DOHH2 (cell line): ENCODE measurements at regions not wholly inside any gene's neighbourhood (a gene's known extent, or its start where the extent isn't known, plus 50 kb on each side); places are given as distances from the start of the nearest gene placed in this dataset.

Source experiments
- H3F3A ChIP-seq: fragments of 200-600 bp; sonication (generic), shearing (Covaris generic); 2 replicates; pipeline ENCODE4 v1.6.0; 2016; ENCODE audit warnings: antibody characterized with exemption, mild to moderate bottlenecking; ENCODE audit not compliant: control insufficient read depth, insufficient read depth
- H3K27ac ChIP-seq: fragments of 200-600 bp; sonication (generic); 2 replicates; pipeline ENCODE4 v1.5.1; 2014; ENCODE audit warnings: low read depth, mild to moderate bottlenecking, low read length, moderate library complexity
- H3K27me3 ChIP-seq: fragments of 200-600 bp; sonication (generic); 2 replicates; pipeline ENCODE4 v1.6.1; 2014; ENCODE audit warnings: mild to moderate bottlenecking, low read length, mixed read lengths; ENCODE audit not compliant: control insufficient read depth
- H3K36me3 ChIP-seq: fragments of 200-600 bp; sonication (generic); 2 replicates; pipeline ENCODE4 v1.6.1; 2014; ENCODE audit warnings: mild to moderate bottlenecking, low read length, moderate library complexity, mixed read lengths; ENCODE audit not compliant: control insufficient read depth
- H3K4me1 ChIP-seq: fragments of 200-600 bp; sonication (generic); 2 replicates; pipeline ENCODE4 v1.6.1; 2014; ENCODE audit warnings: mild to moderate bottlenecking, low read length, mixed read lengths; ENCODE audit not compliant: control insufficient read depth
- H3K4me2 ChIP-seq: fragments of 200-600 bp; sonication (generic); 2 replicates; pipeline ENCODE4 v1.6.0; 2014; ENCODE audit warnings: mild to moderate bottlenecking, low read length, moderate library complexity
- H3K4me3 ChIP-seq: fragments of 200-600 bp; sonication (generic); 2 replicates; pipeline ENCODE4 v1.5.1; 2014; ENCODE audit warnings: mild to moderate bottlenecking, low read length, mixed read lengths
- H3K79me2 ChIP-seq: fragments of 200-600 bp; sonication (generic); 2 replicates; pipeline ENCODE4 v1.6.1; 2014; ENCODE audit warnings: mild to moderate bottlenecking, low read length, mixed read lengths; ENCODE audit not compliant: control insufficient read depth
- H3K9me2 ChIP-seq: fragments of 200-600 bp; sonication (generic); replicated peaks from 2 replicates; pipeline ENCODE4 v1.6.1; 2014; ENCODE audit warnings: mild to moderate bottlenecking, low read length, mixed read lengths; ENCODE audit not compliant: control insufficient read depth
- H3K9me3 ChIP-seq: fragments of 200-600 bp; sonication (generic); 2 replicates; pipeline ENCODE4 v1.6.1; 2014; ENCODE audit warnings: antibody characterized with exemption, low read length, mixed read lengths; ENCODE audit not compliant: control insufficient read depth, insufficient read depth
- H4K20me1 ChIP-seq: fragments of 200-600 bp; sonication (generic); 2 replicates; pipeline ENCODE4 v1.6.0; 2014; ENCODE audit warnings: low read depth, mild to moderate bottlenecking, antibody characterized with exemption, low read length, moderate library complexity; ENCODE audit not compliant: control insufficient read depth, insufficient read depth
- CTCF ChIP-seq: fragments of 200-600 bp; sonication (generic); IDR thresholded peaks from one replicate; pipeline ENCODE4 v1.5.1; 2014; ENCODE audit warnings: antibody characterized with exemption, mild to moderate bottlenecking, low read depth, low read length; ENCODE audit not compliant: poor library complexity, severe bottlenecking
- EZH2phosphoT487 ChIP-seq: fragments of 200-600 bp; sonication (generic); IDR thresholded peaks from 2 replicates; pipeline ENCODE4 v1.6.1; 2017; ENCODE audit warnings: borderline replicate concordance, mild to moderate bottlenecking, antibody characterized with exemption, low read length, moderate library complexity, mixed read lengths

- TF ChIP-seq EZH2phosphoT487, result no peak
- no peak for TF ChIP-seq CTCF
- no peaks in the 10 kb centered on the region for H3K9me3 ChIP-seq
- no peak overlapping the region for H3K27ac ChIP-seq
- no peak overlapping the region for H3K4me3 ChIP-seq
- no peaks in the 10 kb centered on the region for H3F3A ChIP-seq
- no peaks in the 10 kb centered on the region for H4K20me1 ChIP-seq
- H3K36me3 ChIP-seq, result no peaks in the 10 kb centered on the region
- H3K27me3 ChIP-seq, result no peaks in the 10 kb centered on the region
- H3K9me2 ChIP-seq, result no peaks in the 10 kb centered on the region
- H3K4me1 ChIP-seq, result no peaks in the 10 kb centered on the region
- H3K4me2 ChIP-seq, result no peak overlapping the region
- no peaks in the 10 kb centered on the region for H3K79me2 ChIP-seq
These were observed 272.1 kb downstream of the FAM76B start for GRCh38 chr11:95517453-95517852.

- Histone ChIP-seq H3K4me3 (no peak overlapping the region), H3K27ac (no peak overlapping the region), H3K27me3 (no peaks in the 10 kb centered on the region), H4K20me1 (no peaks in the 10 kb centered on the region), H3K4me1 (no peaks in the 10 kb centered on the region), H3F3A (no peaks in the 10 kb centered on the region), H3K36me3 (no peaks in the 10 kb centered on the region), H3K4me2 (no peak overlapping the region), H3K9me2 (no peaks in the 10 kb centered on the region), H3K9me3 (no peaks in the 10 kb centered on the region), H3K79me2 (no peaks in the 10 kb centered on the region)
- TF ChIP-seq CTCF, result no peak
- no peak for TF ChIP-seq EZH2phosphoT487
These were observed 272.8 kb downstream of the FAM76B start for GRCh38 chr11:95516786-95517185.

GRCh38 chr11:95516175-95516574 lies 273.4 kb downstream of the FAM76B start:
- no peak overlapping the region for H3K4me3 ChIP-seq
- no peaks in the 10 kb centered on the region for H3K4me1 ChIP-seq
- H3K27ac ChIP-seq, result no peak overlapping the region
- H3K27me3 ChIP-seq, result no peaks in the 10 kb centered on the region
- TF ChIP-seq CTCF (no peak), EZH2phosphoT487 (no peak)
- no peaks in the 10 kb centered on the region for H4K20me1 ChIP-seq
- H3K9me3 ChIP-seq, result no peaks in the 10 kb centered on the region
- H3K79me2 ChIP-seq, result no peaks in the 10 kb centered on the region
- H3K9me2 ChIP-seq, result no peaks in the 10 kb centered on the region
- no peak overlapping the region for H3K4me2 ChIP-seq
- H3K36me3 ChIP-seq, result no peaks in the 10 kb centered on the region
- H3F3A ChIP-seq, result no peaks in the 10 kb centered on the region

GRCh38 chr11:95515371-95515770 lies 274.2 kb downstream of the FAM76B start:
- TF ChIP-seq EZH2phosphoT487 (no peak), CTCF (no peak)
- H3K27me3 ChIP-seq, result no peaks in the 10 kb centered on the region
- no peaks in the 10 kb centered on the region for H3K79me2 ChIP-seq
- H3K4me3 ChIP-seq, result no peak overlapping the region
- no peaks in the 10 kb centered on the region for H4K20me1 ChIP-seq
- H3K36me3 ChIP-seq, result no peaks in the 10 kb centered on the region
- H3K4me1 ChIP-seq, result no peaks in the 10 kb centered on the region
- no peaks in the 10 kb centered on the region for H3F3A ChIP-seq
- no peak overlapping the region for H3K4me2 ChIP-seq
- no peaks in the 10 kb centered on the region for H3K9me2 ChIP-seq
- H3K9me3 ChIP-seq, result no peaks in the 10 kb centered on the region
- H3K27ac ChIP-seq, result no peak overlapping the region
